Keratinocyte (primary cell): ENCODE measurements at regions not wholly inside any gene's neighbourhood (a gene's known extent, or its start where the extent isn't known, plus 50 kb on each side); places are given as distances from the start of the nearest gene placed in this dataset.

Experiments used
- CTCF ChIP-seq, 3 experiments: IDR thresholded peaks in 1 of 3; conservative IDR thresholded peaks in 1 of 3; optimal IDR thresholded peaks in 1 of 3; 2 replicates in 2 of 3; 3 replicates in 1 of 3; pipeline versions ENCODE3 to v1.5.1; 2011; ENCODE audit warnings: low read length in 3 of 3, mild to moderate bottlenecking in 3 of 3, moderate library complexity in 2 of 3, control low read depth in 1 of 3, inconsistent platforms in 1 of 3; ENCODE audit not compliant: insufficient read depth in 2 of 3; ENCODE audit errors: extremely low read depth in 1 of 3
- EZH2 ChIP-seq: IDR thresholded peaks from one replicate; pipeline ENCODE4 v1.6.1; 2012; ENCODE audit warnings: inconsistent platforms, mild to moderate bottlenecking, low read length, moderate library complexity

GRCh38 chr13:33402975-33403374 lies 117.4 kb upstream of the STARD13 start:
- no peak for TF ChIP-seq CTCF (optimal IDR thresholded peaks at IDR 0.05 in 1 of 3, IDR thresholded peaks at IDR 0.05 in 1 of 3, conservative IDR thresholded peaks at IDR 0.05 in 1 of 3; ENCODE audit: extremely low read depth in 1 of 3, insufficient read depth in 2 of 3, low read length in 3 of 3)
- no peak for TF ChIP-seq EZH2
